H9 (cell line): ENCODE measurements at regions not wholly inside any gene's neighbourhood (a gene's known extent, or its start where the extent isn't known, plus 50 kb on each side); places are given as distances from the start of the nearest gene placed in this dataset.

ENCODE experiments used
- DNase-seq: peaks from one replicate; pipeline ENCODE4 v3.0.0-alpha.2; 2017
- H2AFZ ChIP-seq: one replicate; pipeline ENCODE4 v1.6.1; 2013; ENCODE audit warnings: mild to moderate bottlenecking, low read length, control low read depth, moderate library complexity
- H2AK5ac ChIP-seq: 2 replicates; pipeline ENCODE4 v1.6.1; 2013; ENCODE audit warnings: low read length, control low read depth, mixed read lengths; ENCODE audit not compliant: insufficient read length
- H2BK120ac ChIP-seq: one replicate; pipeline ENCODE4 v1.6.1; 2013; ENCODE audit warnings: low read depth, mild to moderate bottlenecking, low read length, control low read depth, inconsistent platforms; ENCODE audit not compliant: poor library complexity, severe bottlenecking
- H2BK12ac ChIP-seq: 2 replicates; pipeline ENCODE4 v1.6.1; 2013; ENCODE audit warnings: low read length, control low read depth, mixed read lengths, low read depth; ENCODE audit not compliant: insufficient read length
- H2BK15ac ChIP-seq: 2 replicates; pipeline ENCODE4 v1.6.1; 2013; ENCODE audit warnings: low read depth, low read length, control low read depth
- H2BK20ac ChIP-seq: one replicate; pipeline ENCODE4 v1.6.1; 2013; ENCODE audit warnings: low read depth, mild to moderate bottlenecking, low read length, control low read depth, inconsistent platforms; ENCODE audit not compliant: poor library complexity, severe bottlenecking
- H2BK5ac ChIP-seq: 2 replicates; pipeline ENCODE4 v1.6.1; 2013; ENCODE audit warnings: low read length, control low read depth, mixed read lengths; ENCODE audit not compliant: insufficient read length
- H3K14ac ChIP-seq: 2 replicates; pipeline ENCODE4 v1.6.1; 2013; ENCODE audit warnings: low read length, control low read depth; ENCODE audit not compliant: insufficient read depth
- H3K18ac ChIP-seq: 2 replicates; pipeline ENCODE4 v1.6.1; 2013; ENCODE audit warnings: low read depth, mild to moderate bottlenecking, mixed read lengths, low read length, control low read depth; ENCODE audit not compliant: insufficient read length
- H3K23ac ChIP-seq: 2 replicates; pipeline ENCODE4 v1.6.1; 2013; ENCODE audit warnings: low read length, control low read depth, mixed read lengths, low read depth; ENCODE audit not compliant: insufficient read length
- H3K23me2 ChIP-seq: 2 replicates; pipeline ENCODE4 v1.6.1; 2013; ENCODE audit warnings: low read depth, mild to moderate bottlenecking, mixed read lengths, low read length, control low read depth; ENCODE audit not compliant: insufficient read length, poor library complexity, severe bottlenecking
- H3K27ac ChIP-seq: 2 replicates; pipeline ENCODE4 v1.5.1; 2013; ENCODE audit warnings: low read length, control low read depth, mixed read lengths, low read depth; ENCODE audit not compliant: insufficient read length
- H3K27me3 ChIP-seq: 2 replicates; pipeline ENCODE4 v1.6.1; 2013; ENCODE audit warnings: low read length, control low read depth, inconsistent platforms; ENCODE audit not compliant: insufficient read depth
- H3K4ac ChIP-seq: 2 replicates; pipeline ENCODE4 v1.6.1; 2013; ENCODE audit warnings: low read depth, mild to moderate bottlenecking, control low read depth, inconsistent platforms, low read length, moderate library complexity
- H3K4me1 ChIP-seq: 2 replicates; pipeline ENCODE4 v1.6.1; 2013; ENCODE audit warnings: low read length, control low read depth, inconsistent platforms; ENCODE audit not compliant: insufficient read depth
- H3K4me2 ChIP-seq: 2 replicates; pipeline ENCODE4 v1.6.1; 2013; ENCODE audit warnings: low read length, control low read depth, mixed read lengths; ENCODE audit not compliant: insufficient read length, insufficient read depth
- H3K56ac ChIP-seq: 2 replicates; pipeline ENCODE4 v1.6.1; 2013; ENCODE audit warnings: low read depth, mild to moderate bottlenecking, mixed read lengths, low read length, control low read depth; ENCODE audit not compliant: insufficient read length
- H3K79me1 ChIP-seq: 2 replicates; pipeline ENCODE4 v1.6.1; 2013; ENCODE audit warnings: low read depth, mild to moderate bottlenecking, moderate library complexity, low read length, control low read depth, inconsistent platforms; ENCODE audit not compliant: insufficient read depth, poor library complexity, severe bottlenecking
- H3K79me2 ChIP-seq: 2 replicates; pipeline ENCODE4 v1.6.1; 2013; ENCODE audit warnings: low read length, control low read depth, inconsistent platforms; ENCODE audit not compliant: insufficient read depth
- H3K9ac ChIP-seq: 2 replicates; pipeline ENCODE4 v1.6.1; 2013; ENCODE audit warnings: low read length, control low read depth, mixed read lengths; ENCODE audit not compliant: insufficient read length; ENCODE audit errors: extremely low read depth
- H3K9me3 ChIP-seq: one replicate; pipeline ENCODE4 v1.6.1; 2013; ENCODE audit warnings: low read depth, low read length, inconsistent platforms; ENCODE audit not compliant: control insufficient read depth
- H3T11ph ChIP-seq: one replicate; pipeline ENCODE4 v1.6.1; 2013; ENCODE audit warnings: mild to moderate bottlenecking, low read length, control low read depth, inconsistent platforms
- H4K20me1 ChIP-seq: one replicate; pipeline ENCODE4 v1.6.1; 2013; ENCODE audit not compliant: control insufficient read depth, insufficient read length, insufficient read depth
- H4K5ac ChIP-seq: 2 replicates; pipeline ENCODE4 v1.6.1; 2013; ENCODE audit warnings: low read depth, mild to moderate bottlenecking, mixed read lengths, low read length, control low read depth; ENCODE audit not compliant: insufficient read length
- H4K8ac ChIP-seq: replicated peaks from 2 replicates; pipeline ENCODE4 v1.6.1; 2013; ENCODE audit warnings: low read length, control low read depth, mixed read lengths, low read depth; ENCODE audit not compliant: insufficient read length
- H4K91ac ChIP-seq: 2 replicates; pipeline ENCODE4 v1.6.1; 2013; ENCODE audit warnings: low read depth, mild to moderate bottlenecking, moderate library complexity, mixed read lengths, low read length, control low read depth; ENCODE audit not compliant: insufficient read length
- H3K27ac Mint-ChIP-seq, 3 experiments: 2 replicates in 2 of 3; 3 replicates in 1 of 3; pipeline ENCODE4 v1.8.0; 2020 to 2021; ENCODE audit warnings: mixed read lengths in 3 of 3, mild to moderate bottlenecking in 1 of 3, moderate library complexity in 1 of 3
- H3K27me3 Mint-ChIP-seq: 2 replicates; pipeline ENCODE4 v1.8.0; 2021; ENCODE audit warnings: low read depth, mild to moderate bottlenecking, moderate library complexity, mixed read lengths
- H3K36me3 Mint-ChIP-seq, 3 experiments: 2 replicates in 2 of 3; 3 replicates in 1 of 3; pipeline ENCODE4 v1.8.0; 2020 to 2021; ENCODE audit warnings: low read depth in 3 of 3, mixed read lengths in 3 of 3; ENCODE audit not compliant: insufficient read depth in 1 of 3
- H3K4me1 Mint-ChIP-seq, 2 experiments: 2 replicates each; pipeline ENCODE4 v1.8.0; 2020; ENCODE audit warnings: mixed read lengths in 2 of 2
- H3K4me3 Mint-ChIP-seq, 2 experiments: 2 replicates in 1 of 2; 3 replicates in 1 of 2; pipeline ENCODE4 v1.8.0; 2020 to 2021; ENCODE audit warnings: mild to moderate bottlenecking in 2 of 2, mixed read lengths in 2 of 2, moderate library complexity in 1 of 2
- H3K9me3 Mint-ChIP-seq, 2 experiments: 2 replicates in 1 of 2; 3 replicates in 1 of 2; pipeline ENCODE4 v1.8.0; 2020; ENCODE audit warnings: mild to moderate bottlenecking in 2 of 2, mixed read lengths in 2 of 2, moderate library complexity in 1 of 2
- CTCF ChIP-seq: fragments of 200-600 bp; sonication (generic); conservative IDR thresholded peaks from 3 replicates; pipeline ENCODE4 v1.8.0; 2021; ENCODE audit warnings: antibody characterized with exemption, mild to moderate bottlenecking
- WGBS: extraction: QIAGEN DNeasy Blood & Tissue Kit; methylation state at CpG from one replicate; pipeline ENCODE4 v1.1.7; 2013; ENCODE audit warnings: missing lambda C conversion rate, low lambda C conversion rate, mixed read lengths; ENCODE audit not compliant: insufficient read length; ENCODE audit errors: extremely low coverage; 5-methylcytosine and 5-hydroxymethylcytosine counted together

GRCh38 chr5:171534043-171534895 lies 114.8 kb downstream of the FGF18 start:
- Histone ChIP-seq H2BK5ac (no peak overlapping the region), H3K79me1 (no peaks in the 10 kb centered on the region), H3K56ac (no peak overlapping the region), H2BK15ac (no peak overlapping the region), H2BK12ac (no peak overlapping the region), H3K18ac (no peak overlapping the region), H4K8ac (no peak overlapping the region), H3K14ac (no peak overlapping the region), H3K27ac (no peak overlapping the region), H2AFZ (no peak overlapping the region), H2AK5ac (no peak overlapping the region), H4K91ac (no peak overlapping the region), H3K23me2 (no peaks in the 10 kb centered on the region), H3K9me3 (no peaks in the 10 kb centered on the region), H3K4me2 (no peak overlapping the region), H4K20me1 (no peaks in the 10 kb centered on the region), H4K5ac (no peak overlapping the region), H2BK120ac (no peak overlapping the region), H3K9ac (no peak overlapping the region), H3K4ac (no peak overlapping the region), H3K4me1 (peaks cover 16% of the 10 kb centered on the region; the same call in 1 of the 2 replicates), H3K27me3 (no peaks in the 10 kb centered on the region), H2BK20ac (peak overlapping the region; percentile 64), H3K79me2 (no peaks in the 10 kb centered on the region), H3T11ph (no peak overlapping the region), H3K23ac (no peak overlapping the region)
- Mint-ChIP-seq H3K4me1 (peaks cover 26 to 31% of the 10 kb centered on the region in 2 experiments), H3K4me3 (no peak overlapping the region), H3K27ac (no peak overlapping the region), H3K36me3 (no peaks in the 10 kb centered on the region), H3K9me3 (no peaks in the 10 kb centered on the region), H3K27me3 (no peaks in the 10 kb centered on the region; the same call in 1 of the 2 replicates)
- TF ChIP-seq CTCF = no peak
- DNase-seq = no peak
- no CpG with 5 or more reads among the region's 13 CpGs for WGBS
